HFF-Myc (cell line): ENCODE measurements at regions not wholly inside any gene's neighbourhood (a gene's known extent, or its start where the extent isn't known, plus 50 kb on each side); places are given as distances from the start of the nearest gene placed in this dataset.
"Not testable (repeated sequence)": the region's sequence is repeated elsewhere in the genome, so short reads cannot be mapped to it uniquely, and the experiment has no call there.

ENCODE experiments used
- DNase-seq: peaks from one replicate; pipeline ENCODE4 v3.0.0-alpha.2; 2011; ENCODE audit warnings: low read depth; ENCODE audit errors: extremely low read depth
- H3K4me3 ChIP-seq: replicated peaks from 2 replicates; pipeline ENCODE4 v1.5.1; 2011; ENCODE audit warnings: low read depth, mild to moderate bottlenecking, control low read depth, low read length
- TF ChIP-seq, protein P1 (sequence below): IDR thresholded peaks from 2 replicates; pipeline ENCODE4 v1.5.1; 2012; ENCODE audit warnings: mild to moderate bottlenecking, low read depth, low read length, control low read depth; ENCODE audit errors: missing control alignments

DNA sequence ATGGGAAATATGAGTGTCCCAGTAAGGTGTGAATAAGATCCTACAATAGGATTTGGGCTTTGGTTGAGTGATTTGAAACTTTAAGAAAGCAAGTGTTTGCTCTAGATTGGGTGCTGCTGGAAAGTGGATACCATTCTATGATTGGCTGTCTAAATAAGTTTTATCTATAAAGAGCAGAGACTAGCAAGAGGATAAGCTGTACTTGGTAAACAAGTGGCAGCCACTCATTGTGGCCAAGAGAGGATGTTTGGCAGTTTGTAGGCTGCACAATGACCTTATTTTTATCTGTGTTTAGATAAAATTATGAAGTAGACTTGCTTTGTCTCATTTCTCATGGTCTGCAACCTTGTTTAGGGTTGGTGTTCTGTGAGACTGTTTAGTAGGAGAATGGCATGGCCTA is 341.6 kb upstream of the PIK3R1 start:
- H3K4me3 ChIP-seq: no peak overlapping the region
- TF ChIP-seq, protein P1, sequence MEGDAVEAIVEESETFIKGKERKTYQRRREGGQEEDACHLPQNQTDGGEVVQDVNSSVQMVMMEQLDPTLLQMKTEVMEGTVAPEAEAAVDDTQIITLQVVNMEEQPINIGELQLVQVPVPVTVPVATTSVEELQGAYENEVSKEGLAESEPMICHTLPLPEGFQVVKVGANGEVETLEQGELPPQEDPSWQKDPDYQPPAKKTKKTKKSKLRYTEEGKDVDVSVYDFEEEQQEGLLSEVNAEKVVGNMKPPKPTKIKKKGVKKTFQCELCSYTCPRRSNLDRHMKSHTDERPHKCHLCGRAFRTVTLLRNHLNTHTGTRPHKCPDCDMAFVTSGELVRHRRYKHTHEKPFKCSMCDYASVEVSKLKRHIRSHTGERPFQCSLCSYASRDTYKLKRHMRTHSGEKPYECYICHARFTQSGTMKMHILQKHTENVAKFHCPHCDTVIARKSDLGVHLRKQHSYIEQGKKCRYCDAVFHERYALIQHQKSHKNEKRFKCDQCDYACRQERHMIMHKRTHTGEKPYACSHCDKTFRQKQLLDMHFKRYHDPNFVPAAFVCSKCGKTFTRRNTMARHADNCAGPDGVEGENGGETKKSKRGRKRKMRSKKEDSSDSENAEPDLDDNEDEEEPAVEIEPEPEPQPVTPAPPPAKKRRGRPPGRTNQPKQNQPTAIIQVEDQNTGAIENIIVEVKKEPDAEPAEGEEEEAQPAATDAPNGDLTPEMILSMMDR: no peak
- no peak for DNase-seq

DNA sequence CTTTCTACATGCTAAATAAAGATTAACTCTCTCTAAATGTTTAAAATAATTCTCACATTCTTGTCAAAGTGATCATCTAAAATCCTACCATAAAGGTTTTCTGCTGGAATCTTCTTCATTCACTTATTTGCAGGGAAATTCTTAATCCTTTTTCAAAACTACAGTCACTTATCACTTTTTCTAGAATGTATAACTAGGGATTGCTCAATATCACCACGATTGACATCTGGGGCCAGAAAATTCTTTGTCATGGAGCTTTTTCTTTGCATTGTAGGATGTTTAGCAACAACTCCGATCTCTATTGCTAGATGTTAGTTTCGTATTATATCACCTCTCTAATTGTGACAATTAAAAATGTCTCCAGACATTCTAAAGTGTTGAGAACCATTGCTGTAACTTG is 344.9 kb upstream of the PIK3R1 start:
- H3K4me3 ChIP-seq: no peak overlapping the region
- DNase-seq: no peak
- TF ChIP-seq, protein P1: no peak

DNA sequence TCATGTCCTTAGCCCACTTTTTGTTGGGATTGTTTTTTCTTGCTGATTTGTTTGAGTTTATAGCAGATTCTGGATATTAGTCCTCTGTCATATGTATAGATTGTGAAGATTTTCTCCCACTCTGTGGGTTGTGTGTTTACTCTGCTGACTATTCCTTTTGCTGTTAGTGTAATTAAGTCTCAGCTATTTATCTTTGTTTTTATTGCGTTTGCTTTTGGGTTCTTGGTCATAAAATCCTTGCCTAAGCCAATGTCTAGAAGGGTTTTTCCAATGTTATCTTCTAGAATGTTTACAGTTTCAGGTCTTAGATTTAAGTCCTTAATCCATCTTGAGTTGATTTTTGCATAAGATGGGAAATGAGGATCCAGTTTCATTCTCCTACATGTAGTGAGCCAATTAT is 351.2 kb upstream of the PIK3R1 start:
- H3K4me3 ChIP-seq, DNase-seq: not testable (repeated sequence)

DNA sequence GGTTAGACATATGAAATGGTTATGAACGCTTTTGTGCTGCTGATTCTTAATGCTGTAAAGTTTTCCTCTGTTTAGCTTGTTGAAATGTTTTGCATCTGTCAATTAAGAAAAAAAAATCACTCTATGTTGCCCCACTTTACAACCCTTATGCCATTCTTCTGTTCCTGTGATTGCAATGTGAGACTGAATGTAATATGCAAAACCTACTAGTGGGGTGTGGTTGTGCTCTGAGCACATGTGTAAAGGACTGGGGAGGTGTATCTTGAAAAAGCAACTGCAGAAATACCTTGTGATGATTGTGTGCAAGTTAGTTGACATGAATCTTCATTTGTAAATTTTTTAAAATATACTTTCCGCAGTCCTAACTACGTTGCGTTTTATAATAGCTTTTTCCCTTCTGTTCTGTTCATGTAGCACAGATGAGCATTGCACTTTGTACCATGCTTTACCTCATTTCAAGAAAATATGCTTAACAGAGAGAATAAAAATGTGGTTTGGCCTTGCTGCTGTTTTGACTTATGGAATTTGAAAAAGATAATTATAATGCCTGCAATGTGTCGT is 357.0 kb upstream of the PIK3R1 start:
- H3K4me3 ChIP-seq: no peak overlapping the region
- TF ChIP-seq, protein P1: no peak
- DNase-seq: no peak

DNA sequence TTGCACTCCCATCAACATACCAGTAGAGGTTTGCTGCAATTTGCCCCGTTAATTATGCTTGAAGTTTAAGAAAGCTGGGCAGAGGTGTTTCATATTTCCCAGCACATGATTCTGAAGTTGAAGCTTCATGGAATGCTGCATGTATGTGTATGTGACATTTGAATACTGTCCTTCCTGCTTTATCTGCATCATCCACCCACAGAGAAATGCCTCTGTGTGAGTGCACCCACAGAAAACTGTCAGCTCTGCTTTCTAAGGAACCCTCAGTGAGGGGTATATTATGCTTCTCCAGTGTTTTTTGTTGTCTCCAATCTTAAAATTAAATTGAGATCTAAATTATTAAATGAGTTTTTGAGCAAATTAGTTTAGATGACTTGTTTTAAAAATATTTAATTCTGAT is 358.1 kb upstream of the PIK3R1 start:
- no peak overlapping the region for H3K4me3 ChIP-seq
- TF ChIP-seq, protein P1: no peak
- no peak for DNase-seq

DNA sequence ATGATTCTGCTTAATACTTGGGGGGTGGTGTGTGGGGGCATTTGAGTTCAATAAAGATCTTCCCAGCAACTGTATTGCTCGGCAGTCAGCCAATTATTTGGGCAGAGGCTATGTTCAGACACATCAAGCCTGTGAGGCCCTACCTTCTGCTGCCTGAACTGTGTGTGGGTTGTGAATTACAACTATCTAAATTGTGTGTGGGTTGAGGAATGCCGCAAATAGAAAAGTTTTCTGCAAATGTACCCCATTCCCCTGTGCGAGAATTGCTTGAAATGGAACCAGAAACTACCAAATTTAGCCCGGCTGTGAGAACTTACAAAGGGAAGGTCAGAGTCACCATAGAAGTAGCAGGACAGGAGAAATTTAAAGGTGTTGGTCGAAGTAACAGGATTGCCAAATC is 360.0 kb upstream of the PIK3R1 start:
- DNase-seq: no peak
- TF ChIP-seq, protein P1: no peak
- H3K4me3 ChIP-seq: no peak overlapping the region

DNA sequence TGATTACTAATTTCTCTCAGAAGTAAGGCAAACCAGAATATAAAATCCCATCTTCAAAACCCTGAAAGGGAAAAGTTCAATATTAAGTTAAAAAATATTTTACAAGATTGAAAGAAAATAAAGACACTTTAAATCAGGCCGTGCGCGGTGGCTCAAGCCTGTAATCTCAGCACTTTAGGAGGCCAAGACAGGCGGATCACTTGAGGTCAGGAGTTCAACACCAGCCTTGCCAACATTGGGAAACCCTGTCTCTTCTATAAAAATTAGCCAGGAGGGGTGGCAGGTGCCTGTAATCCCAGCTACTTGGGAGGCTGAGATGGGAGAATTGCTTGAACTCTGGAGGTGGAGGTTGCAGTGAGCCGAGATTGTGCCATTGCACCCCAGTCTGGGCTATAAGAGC is 364.6 kb upstream of the PIK3R1 start:
- not testable (repeated sequence) for DNase-seq, H3K4me3 ChIP-seq

DNA sequence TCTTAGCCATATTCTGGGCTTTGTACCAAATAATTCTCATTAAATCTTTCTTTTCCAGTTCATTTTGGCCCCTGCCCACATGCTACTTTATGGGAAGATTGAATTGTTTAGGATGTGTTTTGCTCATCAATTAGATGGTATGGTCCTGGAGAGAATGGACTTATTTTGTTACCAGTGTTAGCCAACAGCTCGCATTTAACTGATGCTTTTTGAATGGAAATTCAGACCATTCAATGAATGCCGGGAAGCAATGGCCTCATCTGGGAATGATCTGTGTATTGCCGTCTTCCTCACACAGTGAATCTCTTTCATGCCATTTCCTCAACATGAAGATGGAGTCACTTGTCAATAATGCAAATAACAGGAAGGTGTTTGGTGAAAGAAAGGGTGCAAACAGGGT is 370.6 kb upstream of the PIK3R1 start:
- TF ChIP-seq, protein P1: no peak
- no peak overlapping the region for H3K4me3 ChIP-seq
- no peak for DNase-seq
